Right lobe of liver (tissue), 6 donors: ENCODE measurements at regions not wholly inside any gene's neighbourhood (a gene's known extent, or its start where the extent isn't known, plus 50 kb on each side); places are given as distances from the start of the nearest gene placed in this dataset.

ENCODE experiments used
- ATAC-seq, 4 donors: fragments of 200-7000 bp; cut with Tn5 transposase; one replicate each; pipeline ENCODE4 v1.9.1; 2020; ENCODE audit warnings: mild to moderate bottlenecking in 4 of 4, moderate library complexity in 4 of 4
- DNase-seq, 3 donors: peaks; one replicate each; pipeline ENCODE4 v3.0.0-alpha.2; 2020
- H3K27ac ChIP-seq, 3 donors: fragments of 200-600 bp; one replicate each; pipeline ENCODE4 v1.8.0; 2022
- H3K27me3 ChIP-seq, 2 donors: fragments of 200-600 bp; one replicate each; pipeline ENCODE4 v1.8.0; 2022
- H3K36me3 ChIP-seq, 4 donors: fragments of 200-600 bp; sonication (generic) in 1 of 4; one replicate each; pipeline versions ENCODE4 v1.5.1 to v1.8.0; 2017 to 2022; ENCODE audit warnings: control low read depth in 1 of 4
- H3K4me1 ChIP-seq, 4 donors: fragments of 200-600 bp; sonication (generic) in 1 of 4; one replicate each; pipeline versions ENCODE4 v1.5.1 to v1.8.0; 2017 to 2022; ENCODE audit warnings: control low read depth in 1 of 4
- H3K4me3 ChIP-seq, 3 donors: fragments of 200-600 bp; one replicate each; pipeline ENCODE4 v1.8.0; 2022
- H3K9me3 ChIP-seq, 4 donors: fragments of 200-600 bp; sonication (generic) in 1 of 4; one replicate each; pipeline versions ENCODE4 v1.5.1 to v1.8.0; 2017 to 2022; ENCODE audit warnings: control low read depth in 1 of 4
- POLR2A ChIP-seq: fragments of 450-650 bp; IDR thresholded peaks from one replicate; pipeline ENCODE4 v1.6.1; 2017; ENCODE audit warnings: antibody characterized with exemption, mild to moderate bottlenecking
- WGBS: methylation state at CpG from one replicate; pipeline ENCODE4 v1.1.6; 2018; ENCODE audit warnings: low coverage, low lambda C conversion rate; ENCODE audit not compliant: insufficient coverage; ENCODE audit errors: missing lambda C conversion rate; 5-methylcytosine and 5-hydroxymethylcytosine counted together
- intact Hi-C, 2 donors: fragments of 100-400 bp; cut with DNase I; formaldehyde crosslinking; loops; one replicate each; pipeline versions ENCODE4 v1.11.2 to v1.14.1; 2022
- TF ChIP-seq, protein P1 (sequence below), 4 donors: fragments of 200-600 bp in 3 of 4; fragments of 450-650 bp in 1 of 4; IDR thresholded peaks; one replicate each; pipeline versions ENCODE4 v1.5.1 to v1.8.0; 2016 to 2022; ENCODE audit warnings: antibody characterized with exemption in 4 of 4, mild to moderate bottlenecking in 2 of 4
- donor health status: DM: no; HTN: yes; CAD: no.
- donor health status: DM: no; HTN: no; CAD: no.
- donor health status: DM: no; HTN: no; CAD: no.
- donor health status: DM: no; HTN: yes; CAD: no.
- donor health status: DM: no; HTN: yes; CAD: no.

DNA sequence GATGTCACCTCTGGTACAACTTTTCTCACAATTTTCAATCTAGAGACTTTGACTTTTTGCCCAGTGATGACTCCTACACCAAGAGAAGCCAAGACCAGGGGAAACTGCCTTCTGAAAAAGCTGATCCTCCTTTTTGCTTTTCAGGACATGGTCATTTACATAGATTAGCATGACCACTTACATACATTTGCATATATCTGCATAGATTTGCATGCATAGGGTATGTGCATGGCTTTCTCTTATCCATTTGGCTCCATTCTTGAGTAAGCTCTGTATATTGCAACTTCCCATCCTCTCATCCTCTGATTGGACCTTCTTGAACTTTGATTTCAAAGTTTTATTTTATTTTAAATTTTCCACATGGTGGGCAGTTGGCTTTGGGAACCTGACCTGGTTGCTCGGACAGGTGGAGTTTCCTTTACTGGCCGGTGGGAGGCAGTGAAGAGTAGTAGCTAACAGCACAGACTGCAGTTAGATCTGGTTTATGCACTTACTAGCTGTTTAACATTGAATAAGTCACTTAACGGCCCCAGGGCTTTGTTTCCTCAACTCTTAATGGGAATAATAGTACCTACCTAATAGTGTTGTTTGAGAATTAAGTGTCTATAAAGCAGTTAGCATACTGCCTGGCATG lies 92.9 kb downstream of the GPR139 start:
- ATAC-seq (peak in 3 of 4 donors; percentile 57 to 62 (median 61)), DNase-seq (no peak)
- WGBS = 2% methylated on average over 3 of the region's 3 CpGs
- H3K9me3 ChIP-seq = no peaks in the 10 kb centered on the region
- no peaks in the 10 kb centered on the region for H3K27me3 ChIP-seq
- H3K27ac ChIP-seq = no peak overlapping the region
- intact Hi-C loops = no loop called here
- no peak overlapping the region for H3K4me3 ChIP-seq
- H3K36me3 ChIP-seq = no peaks in the 10 kb centered on the region
- H3K4me1 ChIP-seq = no peaks in the 10 kb centered on the region
- TF ChIP-seq POLR2A = no peak
- TF ChIP-seq, protein P1, sequence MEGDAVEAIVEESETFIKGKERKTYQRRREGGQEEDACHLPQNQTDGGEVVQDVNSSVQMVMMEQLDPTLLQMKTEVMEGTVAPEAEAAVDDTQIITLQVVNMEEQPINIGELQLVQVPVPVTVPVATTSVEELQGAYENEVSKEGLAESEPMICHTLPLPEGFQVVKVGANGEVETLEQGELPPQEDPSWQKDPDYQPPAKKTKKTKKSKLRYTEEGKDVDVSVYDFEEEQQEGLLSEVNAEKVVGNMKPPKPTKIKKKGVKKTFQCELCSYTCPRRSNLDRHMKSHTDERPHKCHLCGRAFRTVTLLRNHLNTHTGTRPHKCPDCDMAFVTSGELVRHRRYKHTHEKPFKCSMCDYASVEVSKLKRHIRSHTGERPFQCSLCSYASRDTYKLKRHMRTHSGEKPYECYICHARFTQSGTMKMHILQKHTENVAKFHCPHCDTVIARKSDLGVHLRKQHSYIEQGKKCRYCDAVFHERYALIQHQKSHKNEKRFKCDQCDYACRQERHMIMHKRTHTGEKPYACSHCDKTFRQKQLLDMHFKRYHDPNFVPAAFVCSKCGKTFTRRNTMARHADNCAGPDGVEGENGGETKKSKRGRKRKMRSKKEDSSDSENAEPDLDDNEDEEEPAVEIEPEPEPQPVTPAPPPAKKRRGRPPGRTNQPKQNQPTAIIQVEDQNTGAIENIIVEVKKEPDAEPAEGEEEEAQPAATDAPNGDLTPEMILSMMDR (IDR thresholded peaks at IDR 0.05) = peak; percentile 16 to 51 (median 40)

DNA sequence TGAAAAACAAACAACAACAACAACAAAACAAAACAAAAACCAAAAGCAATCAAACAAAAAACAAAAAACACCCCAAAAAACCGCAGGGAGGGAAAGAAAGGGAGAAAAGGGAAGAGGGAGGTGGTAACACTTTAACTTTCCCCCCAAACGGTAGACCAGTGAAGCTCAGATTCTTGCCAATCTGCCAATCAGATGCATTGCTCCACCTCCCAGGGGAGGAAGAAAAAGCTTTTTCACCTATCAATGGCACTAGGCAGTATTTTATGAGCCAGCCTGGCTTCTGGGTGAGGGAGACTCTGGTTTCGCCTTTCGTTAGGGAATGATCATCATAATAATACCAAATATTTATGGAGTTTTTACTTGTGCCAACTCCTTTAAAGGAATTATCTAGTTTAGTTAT lies 94.1 kb downstream of the GPR139 start:
- no peak for DNase-seq
- TF ChIP-seq, protein P1 (IDR thresholded peaks at IDR 0.05) = no peak
- no peak for TF ChIP-seq POLR2A
- H3K27ac ChIP-seq = no peak overlapping the region
- H3K36me3 ChIP-seq = no peaks in the 10 kb centered on the region
- intact Hi-C loops = no loop called here
- H3K9me3 ChIP-seq = no peaks in the 10 kb centered on the region
- no peak overlapping the region for H3K4me3 ChIP-seq
- no peaks in the 10 kb centered on the region for H3K27me3 ChIP-seq
- WGBS = 10% methylated on average over 3 of the region's 4 CpGs
- H3K4me1 ChIP-seq = no peaks in the 10 kb centered on the region
- no peak for ATAC-seq

DNA sequence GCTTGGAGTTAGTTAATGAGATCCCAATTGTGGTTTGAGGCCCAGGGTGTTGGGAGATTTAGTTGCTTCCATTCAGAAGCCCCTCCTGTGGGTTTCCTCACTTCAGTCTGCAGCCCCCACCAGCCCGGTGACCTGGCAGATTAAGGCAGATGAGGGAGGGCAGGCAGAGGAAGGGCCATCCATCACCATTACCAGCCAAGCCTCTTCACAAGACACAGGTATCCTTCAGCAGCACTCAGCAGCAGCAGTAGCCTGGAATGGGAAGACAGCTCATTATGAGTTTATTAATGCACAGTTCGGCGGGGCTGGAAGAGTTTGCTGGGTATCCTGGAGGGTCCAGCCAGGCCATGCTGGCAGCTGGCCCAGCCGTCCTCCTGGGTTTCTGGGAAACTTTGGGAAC lies 90.0 kb upstream of the GPRC5B start:
- H3K27ac ChIP-seq = no peak overlapping the region
- 41% methylated on average over 4 of the region's 4 CpGs for WGBS
- no peaks in the 10 kb centered on the region for H3K36me3 ChIP-seq
- no peaks in the 10 kb centered on the region for H3K9me3 ChIP-seq
- no peak for TF ChIP-seq POLR2A
- H3K4me3 ChIP-seq = no peak overlapping the region
- no peak for ATAC-seq
- DNase-seq = no peak
- intact Hi-C loops = no loop called here
- no peaks in the 10 kb centered on the region for H3K4me1 ChIP-seq
- no peaks in the 10 kb centered on the region for H3K27me3 ChIP-seq

- TF ChIP-seq, protein P1 (IDR thresholded peaks at IDR 0.05) = no peak
- no peak for TF ChIP-seq POLR2A
- Histone ChIP-seq H3K27ac (no peak overlapping the region), H3K36me3 (no peaks in the 10 kb centered on the region), H3K4me1 (no peaks in the 10 kb centered on the region), H3K9me3 (no peaks in the 10 kb centered on the region), H3K27me3 (no peaks in the 10 kb centered on the region), H3K4me3 (no peak overlapping the region)
- no peak for ATAC-seq
- intact Hi-C loops = no loop called here
- no peak for DNase-seq
- 50% methylated on average over 4 of the region's 4 CpGs for WGBS
Observed at GRCh38 chr16:19972111-19972510, 87.5 kb upstream of the GPRC5B start.

DNA sequence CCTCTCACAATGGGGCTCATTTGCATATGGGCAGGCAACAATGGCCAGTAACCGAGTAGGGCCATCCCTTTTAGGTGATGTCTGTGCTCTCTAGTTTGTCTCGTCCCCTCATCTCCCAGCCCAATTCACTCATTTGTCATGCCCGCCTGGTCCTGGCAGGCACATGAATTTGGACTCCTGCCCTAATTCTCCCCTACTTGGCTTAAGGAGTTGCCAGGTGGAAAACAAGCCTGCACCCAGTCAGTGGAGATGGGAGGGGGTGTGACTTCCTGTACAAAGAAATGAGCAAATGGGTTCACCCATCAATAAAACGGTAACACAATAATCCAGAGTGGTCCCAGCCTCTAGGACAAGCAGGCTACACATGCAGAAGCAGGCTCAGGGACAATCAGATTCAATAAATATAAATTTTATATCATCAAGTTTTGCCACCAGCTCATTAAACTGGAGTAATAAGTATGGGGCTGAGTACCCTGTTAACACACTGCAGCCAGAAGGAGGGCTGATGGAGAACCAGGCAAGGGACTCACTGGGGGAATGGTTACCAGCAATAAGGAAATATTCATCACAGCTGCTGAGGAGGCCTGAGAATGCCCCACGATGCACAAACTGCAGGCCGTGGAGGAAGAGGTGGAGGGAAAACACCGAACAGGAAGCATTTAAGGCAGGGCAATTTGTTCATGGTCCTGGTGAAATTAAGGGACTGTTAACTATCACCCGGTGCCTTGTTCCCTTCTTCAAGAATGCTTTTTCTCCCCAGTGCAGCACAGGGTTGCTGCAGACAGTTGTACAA lies 84.4 kb upstream of the GPRC5B start:
- 46% methylated on average over 8 of the region's 8 CpGs for WGBS
- Histone ChIP-seq H3K9me3 (no peaks in the 10 kb centered on the region), H3K4me3 (no peak overlapping the region), H3K27ac (no peak overlapping the region), H3K4me1 (no peaks in the 10 kb centered on the region), H3K27me3 (no peaks in the 10 kb centered on the region), H3K36me3 (no peaks in the 10 kb centered on the region)
- TF ChIP-seq, protein P1 (IDR thresholded peaks at IDR 0.05) = no peak
- no peak for TF ChIP-seq POLR2A
- ATAC-seq (no peak), DNase-seq (no peak)
- intact Hi-C loops = no loop called here
